Omental fat pad (tissue), 3 donors: ENCODE measurements at regions not wholly inside any gene's neighbourhood (a gene's known extent, or its start where the extent isn't known, plus 50 kb on each side); places are given as distances from the start of the nearest gene placed in this dataset.
A peak's percentile ranks its signal among the peaks of the same experiment; 100 is the strongest.

Experiments used
- ATAC-seq: fragments of 150-250 bp; one replicate; pipeline ENCODE4 v1.9.1; 2016; ENCODE audit warnings: mild to moderate bottlenecking, moderate library complexity; ENCODE audit not compliant: low FRiP score
- DNase-seq: peaks from one replicate; pipeline ENCODE4 v3.0.0-alpha.2; 2019; ENCODE audit warnings: low spot score
- CTCF ChIP-seq, 3 donors: fragments of 450-650 bp; IDR thresholded peaks; one replicate each; pipeline ENCODE4 v1.5.1; 2016 to 2017; ENCODE audit warnings: antibody characterized with exemption in 3 of 3, mild to moderate bottlenecking in 3 of 3, moderate library complexity in 2 of 3

GRCh38 chrX:40964008-40964407 lies 121.2 kb upstream of the USP9X start:
- no peak for TF ChIP-seq CTCF (IDR thresholded peaks at IDR 0.05)
- no peak for DNase-seq
- no peak for ATAC-seq

DNA sequence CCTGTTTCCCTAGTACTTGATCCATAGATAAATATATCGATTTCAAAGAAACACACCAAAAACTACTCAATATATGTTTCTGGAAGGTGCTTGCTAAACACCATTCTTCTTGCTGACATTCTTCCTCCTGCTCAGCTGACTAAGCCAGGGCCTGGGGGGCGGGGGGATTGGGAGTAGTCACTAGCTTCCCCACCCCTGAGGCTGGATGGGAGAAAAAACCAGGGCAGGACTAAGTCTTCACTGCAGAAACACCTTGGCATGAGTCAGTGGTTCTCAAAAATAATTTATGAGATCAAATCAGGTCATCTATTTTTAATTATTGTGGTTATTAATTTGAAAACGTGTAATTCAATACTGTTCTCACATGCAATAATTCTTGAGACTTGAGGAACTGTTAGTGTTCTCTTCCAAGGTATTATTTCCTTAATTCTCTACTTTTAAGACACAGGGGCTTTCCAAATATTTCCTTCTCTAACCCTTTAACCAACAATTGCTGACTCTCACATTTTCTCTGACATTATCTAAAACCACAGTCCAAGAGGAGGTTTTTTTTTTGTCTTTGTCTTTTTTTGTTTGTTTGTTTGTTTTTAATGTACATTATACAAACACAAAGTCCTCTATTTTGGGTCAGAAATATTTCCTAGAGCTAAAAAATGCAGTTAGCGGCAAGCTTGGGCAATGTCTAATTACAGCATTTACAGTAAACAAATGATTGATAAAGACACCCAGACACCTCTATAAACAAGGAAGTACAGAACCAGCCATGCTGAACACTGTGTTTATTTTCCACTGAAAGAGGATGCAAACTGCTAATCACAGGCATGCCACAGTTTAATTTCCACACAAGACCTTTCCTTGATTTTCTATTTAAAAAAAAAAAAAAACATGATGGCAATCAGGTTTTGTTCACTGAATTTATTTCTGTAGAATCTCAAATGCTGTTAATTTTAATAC lies 120.3 kb upstream of the USP9X start:
- ATAC-seq (peak; percentile 76), DNase-seq (no peak)
- TF ChIP-seq CTCF (IDR thresholded peaks at IDR 0.05), result no peak

DNA sequence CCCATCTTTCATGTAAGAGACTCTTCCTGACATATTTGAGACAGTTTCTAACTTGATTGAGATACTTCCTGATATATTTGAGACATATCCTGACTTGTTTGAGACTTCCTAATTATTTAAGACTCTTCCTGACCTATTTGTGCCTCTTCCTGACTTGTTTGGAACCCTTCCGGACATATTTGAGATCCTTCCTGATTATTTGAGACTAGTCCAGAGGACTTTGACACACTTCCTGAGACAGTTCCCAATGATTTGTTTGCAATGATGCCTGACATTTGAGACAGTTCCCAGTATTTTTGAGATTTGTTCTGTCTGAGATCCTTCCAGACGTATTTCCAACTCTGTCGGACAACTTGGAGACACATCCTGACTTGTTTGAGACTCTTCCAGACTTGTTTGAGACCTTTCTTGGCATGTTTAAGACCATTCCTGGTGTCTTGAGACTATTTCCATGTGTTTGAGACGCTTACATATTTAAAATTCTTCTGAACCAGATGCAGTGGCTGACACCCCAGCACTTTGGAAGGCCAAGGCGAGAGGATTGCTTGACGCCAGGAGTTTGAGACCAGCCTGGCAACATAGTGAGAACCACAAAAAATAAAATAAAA lies 118.9 kb upstream of the USP9X start:
- no peak for ATAC-seq
- TF ChIP-seq CTCF (IDR thresholded peaks at IDR 0.05), result no peak

GRCh38 chrX:40968180-40968579 lies 117.1 kb upstream of the USP9X start:
- TF ChIP-seq CTCF (IDR thresholded peaks at IDR 0.05), result no peak
- no peak for ATAC-seq
- DNase-seq, result no peak

More for the DNA sequence above, 118.9 kb upstream of the USP9X start:
- no peak for DNase-seq

DNA sequence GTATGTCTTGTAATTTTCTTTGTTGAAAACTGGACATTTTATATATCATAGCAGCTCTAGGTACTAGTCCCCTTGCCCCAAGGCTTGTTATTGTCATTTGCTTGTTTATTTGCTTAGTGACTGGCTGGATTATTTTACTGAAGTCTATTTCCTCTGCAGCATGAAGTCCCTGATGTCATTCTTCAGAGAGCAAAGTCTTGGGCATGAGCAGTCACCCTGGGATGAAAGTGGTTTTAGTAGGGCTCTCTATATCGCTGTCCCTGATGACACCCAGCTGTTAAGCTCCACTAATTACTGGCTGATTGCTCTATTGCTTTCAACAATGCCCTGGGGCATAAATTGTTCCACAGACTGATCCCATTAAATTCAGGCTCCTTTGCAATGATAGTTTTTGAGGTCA lies 113.5 kb upstream of the USP9X start:
- no peak for DNase-seq
- TF ChIP-seq CTCF (IDR thresholded peaks at IDR 0.05), result no peak
- ATAC-seq, result no peak

DNA sequence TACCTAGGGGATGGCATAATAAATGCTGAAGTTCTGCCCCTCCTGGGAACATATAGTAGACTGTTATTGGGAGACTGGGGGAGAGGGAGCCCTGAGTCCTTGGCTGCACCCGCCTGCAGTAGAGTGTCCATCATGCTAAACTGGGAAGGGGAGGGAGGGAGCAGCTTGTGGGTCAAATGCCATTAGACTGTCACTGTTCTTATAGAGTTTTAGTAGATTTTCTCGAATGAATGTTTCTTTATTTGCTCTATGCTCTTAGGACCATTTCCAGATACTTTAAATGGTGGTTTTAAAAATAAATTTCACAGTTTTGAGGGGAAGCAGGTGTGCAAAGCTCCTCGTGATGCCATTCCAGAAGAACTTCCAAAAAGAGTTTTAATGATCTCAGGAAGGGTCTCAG lies 111.6 kb upstream of the USP9X start:
- no peak for DNase-seq
- ATAC-seq, result no peak
- no peak for TF ChIP-seq CTCF (IDR thresholded peaks at IDR 0.05)
